Suprapubic skin (tissue), 4 donors: ENCODE measurements at regions not wholly inside any gene's neighbourhood (a gene's known extent, or its start where the extent isn't known, plus 50 kb on each side); places are given as distances from the start of the nearest gene placed in this dataset.

Experiments used
- DNase-seq, 2 donors: peaks; one replicate each; pipeline ENCODE4 v3.0.0-alpha.2; 2019; ENCODE audit warnings: low spot score in 2 of 2
- H3K27ac ChIP-seq: fragments of 200-600 bp; sonication (generic); one replicate; pipeline ENCODE4 v1.5.1; 2019
- H3K27me3 ChIP-seq: fragments of 200-600 bp; sonication (generic); one replicate; pipeline ENCODE4 v1.5.1; 2019
- H3K36me3 ChIP-seq: fragments of 200-600 bp; sonication (generic); one replicate; pipeline ENCODE4 v1.5.1; 2019
- H3K4me1 ChIP-seq: fragments of 200-600 bp; sonication (generic); one replicate; pipeline ENCODE4 v1.5.1; 2019
- H3K4me3 ChIP-seq: fragments of 200-600 bp; sonication (generic); one replicate; pipeline ENCODE4 v1.5.1; 2019; ENCODE audit warnings: mild to moderate bottlenecking
- H3K9me3 ChIP-seq: fragments of 200-600 bp; sonication (generic); one replicate; pipeline ENCODE4 v1.5.1; 2019
- EP300 ChIP-seq: sonication (generic); formaldehyde crosslinking; IDR thresholded peaks from one replicate; pipeline ENCODE4 v1.6.1; 2017; ENCODE audit warnings: antibody characterized with exemption
- POLR2A ChIP-seq, 2 donors: fragments of 450-650 bp; IDR thresholded peaks; one replicate each; pipeline ENCODE4 v1.6.1; 2017; ENCODE audit warnings: antibody characterized with exemption in 2 of 2, mild to moderate bottlenecking in 2 of 2, moderate library complexity in 2 of 2
- POLR2AphosphoS5 ChIP-seq, 3 donors: sonication (generic); formaldehyde crosslinking; IDR thresholded peaks; one replicate each; pipeline ENCODE4 v1.6.1; 2017; ENCODE audit warnings: antibody characterized with exemption in 3 of 3
- WGBS: methylation state at CpG from one replicate; pipeline ENCODE4 v1.1.5; 2018; 5-methylcytosine and 5-hydroxymethylcytosine counted together
- TF ChIP-seq, protein P1 (sequence below), 2 donors: fragments of 200-600 bp in 1 of 2; fragments of 450-650 bp in 1 of 2; sonication (generic) in 1 of 2; IDR thresholded peaks; one replicate each; pipeline ENCODE4 v1.5.1; 2016 to 2019; ENCODE audit warnings: antibody characterized with exemption in 2 of 2, mild to moderate bottlenecking in 1 of 2, moderate library complexity in 1 of 2

DNA sequence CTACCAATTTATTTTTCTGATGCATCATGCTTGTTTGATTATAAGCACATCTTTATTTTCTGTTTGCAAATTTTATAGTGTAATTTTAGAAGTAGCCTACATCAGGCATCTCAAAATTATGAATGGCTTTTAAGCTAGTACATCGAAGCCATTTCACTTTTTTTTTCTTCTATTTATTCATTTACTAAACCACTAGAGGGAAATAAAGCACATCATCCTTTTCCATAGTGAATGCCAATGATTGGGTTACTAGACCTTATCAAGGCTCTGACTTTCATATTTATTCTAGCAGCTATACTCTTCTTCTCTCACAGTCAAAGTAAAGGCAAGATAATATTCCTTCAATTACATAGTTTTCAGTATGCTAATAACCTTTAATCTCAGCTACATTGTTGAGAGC, 736.4 kb upstream of the LRFN5 start:
- Histone ChIP-seq H3K4me3 (no peak overlapping the region), H3K36me3 (no peaks in the 10 kb centered on the region), H3K27me3 (no peaks in the 10 kb centered on the region), H3K4me1 (no peaks in the 10 kb centered on the region), H3K9me3 (no peaks in the 10 kb centered on the region), H3K27ac (no peak overlapping the region)
- DNase-seq = no peak
- 30% methylated on average over 1 of the region's 1 CpG for whole genome bisulfite sequencing
- TF ChIP-seq POLR2AphosphoS5 (IDR thresholded peaks at IDR 0.05) (no peak), POLR2A (IDR thresholded peaks at IDR 0.05) (no peak), EP300 (no peak)
- TF ChIP-seq, protein P1, sequence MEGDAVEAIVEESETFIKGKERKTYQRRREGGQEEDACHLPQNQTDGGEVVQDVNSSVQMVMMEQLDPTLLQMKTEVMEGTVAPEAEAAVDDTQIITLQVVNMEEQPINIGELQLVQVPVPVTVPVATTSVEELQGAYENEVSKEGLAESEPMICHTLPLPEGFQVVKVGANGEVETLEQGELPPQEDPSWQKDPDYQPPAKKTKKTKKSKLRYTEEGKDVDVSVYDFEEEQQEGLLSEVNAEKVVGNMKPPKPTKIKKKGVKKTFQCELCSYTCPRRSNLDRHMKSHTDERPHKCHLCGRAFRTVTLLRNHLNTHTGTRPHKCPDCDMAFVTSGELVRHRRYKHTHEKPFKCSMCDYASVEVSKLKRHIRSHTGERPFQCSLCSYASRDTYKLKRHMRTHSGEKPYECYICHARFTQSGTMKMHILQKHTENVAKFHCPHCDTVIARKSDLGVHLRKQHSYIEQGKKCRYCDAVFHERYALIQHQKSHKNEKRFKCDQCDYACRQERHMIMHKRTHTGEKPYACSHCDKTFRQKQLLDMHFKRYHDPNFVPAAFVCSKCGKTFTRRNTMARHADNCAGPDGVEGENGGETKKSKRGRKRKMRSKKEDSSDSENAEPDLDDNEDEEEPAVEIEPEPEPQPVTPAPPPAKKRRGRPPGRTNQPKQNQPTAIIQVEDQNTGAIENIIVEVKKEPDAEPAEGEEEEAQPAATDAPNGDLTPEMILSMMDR (IDR thresholded peaks at IDR 0.05) = no peak

DNA sequence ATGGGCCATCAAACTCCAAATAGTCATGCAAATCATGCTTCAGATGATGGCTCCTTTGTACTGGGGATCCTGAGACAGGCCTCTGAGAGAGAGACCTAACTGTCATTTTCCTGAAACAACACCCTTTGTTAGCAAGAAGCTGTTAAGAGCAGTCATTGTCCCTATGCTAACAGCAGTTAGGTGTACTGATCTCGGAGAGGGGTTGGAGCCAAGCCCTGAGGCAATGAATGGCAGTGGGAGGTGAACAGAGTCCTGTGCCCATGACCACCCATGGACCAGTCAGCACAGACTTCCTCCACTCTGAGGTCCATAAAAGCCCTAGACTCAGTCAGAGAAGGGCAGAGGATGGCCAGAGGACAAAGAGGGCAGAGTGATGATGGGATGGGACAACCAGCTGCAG, 747.6 kb upstream of the LRFN5 start:
- TF ChIP-seq EP300 (no peak), POLR2A (IDR thresholded peaks at IDR 0.05) (no peak), POLR2AphosphoS5 (IDR thresholded peaks at IDR 0.05) (no peak)
- TF ChIP-seq, protein P1 (IDR thresholded peaks at IDR 0.05) = no peak
- no peaks in the 10 kb centered on the region for H3K36me3 ChIP-seq
- 56% methylated on average over 1 of the region's 1 CpG for WGBS
- no peak overlapping the region for H3K4me3 ChIP-seq
- H3K27ac ChIP-seq = no peak overlapping the region
- DNase-seq = no peak
- no peaks in the 10 kb centered on the region for H3K27me3 ChIP-seq
- H3K4me1 ChIP-seq = no peaks in the 10 kb centered on the region
- H3K9me3 ChIP-seq = no peaks in the 10 kb centered on the region

- H3K27me3 ChIP-seq = no peaks in the 10 kb centered on the region
- H3K9me3 ChIP-seq = no peaks in the 10 kb centered on the region
- no peak overlapping the region for H3K27ac ChIP-seq
- DNase-seq = no peak
- WGBS = 87% methylated on average over 6 of the region's 6 CpGs
- H3K36me3 ChIP-seq = no peaks in the 10 kb centered on the region
- H3K4me1 ChIP-seq = no peaks in the 10 kb centered on the region
- H3K4me3 ChIP-seq = no peak overlapping the region
- TF ChIP-seq POLR2AphosphoS5 (IDR thresholded peaks at IDR 0.05) (no peak), POLR2A (IDR thresholded peaks at IDR 0.05) (no peak), EP300 (no peak)
- TF ChIP-seq, protein P1 (IDR thresholded peaks at IDR 0.05) = no peak
These were observed 751.3 kb upstream of the LRFN5 start for GRCh38 chr14:40855343-40855742.

DNA sequence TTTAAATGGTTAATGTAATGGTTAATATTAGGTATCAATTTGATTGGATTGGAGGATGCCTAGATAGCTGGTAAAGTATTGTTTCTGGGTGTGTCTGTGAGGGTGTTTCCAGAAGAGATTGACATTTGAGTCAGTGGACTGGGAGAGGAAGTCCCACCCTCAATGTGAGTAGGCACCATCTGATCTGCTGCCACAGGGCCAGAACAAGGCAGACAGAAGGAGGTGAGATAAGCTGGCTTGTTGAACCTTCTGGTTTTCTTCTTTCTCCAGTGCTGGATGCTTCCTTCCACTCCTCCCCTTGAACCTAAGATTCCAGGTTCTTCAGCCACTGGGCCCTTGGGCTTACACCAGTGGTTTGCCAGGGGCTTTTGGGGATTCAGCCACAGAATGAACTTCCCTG, 756.5 kb upstream of the LRFN5 start:
- DNase-seq = no peak
- TF ChIP-seq POLR2AphosphoS5 (IDR thresholded peaks at IDR 0.05) (no peak), EP300 (no peak), POLR2A (IDR thresholded peaks at IDR 0.05) (no peak)
- TF ChIP-seq, protein P1 (IDR thresholded peaks at IDR 0.05) = no peak
- no peak overlapping the region for H3K27ac ChIP-seq
- no peak overlapping the region for H3K4me3 ChIP-seq
- no peaks in the 10 kb centered on the region for H3K4me1 ChIP-seq
- H3K27me3 ChIP-seq = no peaks in the 10 kb centered on the region
- H3K36me3 ChIP-seq = no peaks in the 10 kb centered on the region
- no peaks in the 10 kb centered on the region for H3K9me3 ChIP-seq

GRCh38 chr14:40847480-40847879, 759.2 kb upstream of the LRFN5 start:
- no peak overlapping the region for H3K4me3 ChIP-seq
- H3K9me3 ChIP-seq = no peaks in the 10 kb centered on the region
- no peaks in the 10 kb centered on the region for H3K27me3 ChIP-seq
- no peak for TF ChIP-seq POLR2A (IDR thresholded peaks at IDR 0.05)
- TF ChIP-seq, protein P1 (IDR thresholded peaks at IDR 0.05) = no peak
- no peak for TF ChIP-seq POLR2AphosphoS5 (IDR thresholded peaks at IDR 0.05)
- TF ChIP-seq EP300 = no peak
- H3K36me3 ChIP-seq = no peaks in the 10 kb centered on the region
- no peak overlapping the region for H3K27ac ChIP-seq
- DNase-seq = no peak
- no peaks in the 10 kb centered on the region for H3K4me1 ChIP-seq
